ENCODE measurements at regions not wholly inside any gene's neighbourhood (a gene's known extent, or its start where the extent isn't known, plus 50 kb on each side); places are given as distances from the start of the nearest gene placed in this dataset.

DNA sequence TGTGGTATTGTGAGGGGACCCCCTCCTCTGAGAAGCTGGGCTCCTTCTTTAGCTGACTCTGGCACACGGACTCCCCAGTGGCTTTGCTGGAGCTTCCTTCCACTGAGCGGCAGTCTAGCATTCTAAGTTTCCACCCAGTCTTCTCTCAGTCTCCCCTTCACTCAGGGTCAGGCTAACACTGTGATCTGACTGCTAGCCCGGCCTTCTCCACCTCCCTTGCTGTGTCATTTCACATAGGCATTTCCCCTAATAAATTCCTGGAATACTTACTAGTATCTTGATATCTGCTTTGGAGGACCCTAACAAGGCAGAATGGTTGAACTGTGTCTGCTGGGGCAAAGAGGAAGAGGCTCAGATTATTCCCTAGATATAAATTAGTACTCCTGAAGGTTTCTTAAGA is 106.2 kb upstream of the THBS1 start:
- no peaks in the 10 kb centered on the region for H3K9me3 ChIP-seq (replicated peaks; ENCODE audit: control insufficient read depth, insufficient read depth, low read length)
- ChIA-PET CTCF (interaction anchor here (1.1 to 1.4 kb wide), 6 partner anchors 31 to 349 kb away, joined by 3 to 9 read pairs (median 3); partner anchors contain the start of gene THBS1), POLR2A (interaction anchor here (0.9 kb wide), 2 partner anchors 105 to 111 kb away, joined by 3 read pairs; no protein-coding TSS in a partner anchor)
- intact Hi-C loops (cut with micrococcal nuclease): loop anchor here (1.0 to 10.0 kb wide), 4 partner anchors 42 to 770 kb away; no protein-coding TSS in a partner anchor
- no peak overlapping the region for H3K4me2 ChIP-seq (ENCODE audit: insufficient read depth, low read length)
- peak; percentile 78 for DNase-seq (ENCODE audit: low read depth, low spot score)
- TF ChIP-seq, protein P1, sequence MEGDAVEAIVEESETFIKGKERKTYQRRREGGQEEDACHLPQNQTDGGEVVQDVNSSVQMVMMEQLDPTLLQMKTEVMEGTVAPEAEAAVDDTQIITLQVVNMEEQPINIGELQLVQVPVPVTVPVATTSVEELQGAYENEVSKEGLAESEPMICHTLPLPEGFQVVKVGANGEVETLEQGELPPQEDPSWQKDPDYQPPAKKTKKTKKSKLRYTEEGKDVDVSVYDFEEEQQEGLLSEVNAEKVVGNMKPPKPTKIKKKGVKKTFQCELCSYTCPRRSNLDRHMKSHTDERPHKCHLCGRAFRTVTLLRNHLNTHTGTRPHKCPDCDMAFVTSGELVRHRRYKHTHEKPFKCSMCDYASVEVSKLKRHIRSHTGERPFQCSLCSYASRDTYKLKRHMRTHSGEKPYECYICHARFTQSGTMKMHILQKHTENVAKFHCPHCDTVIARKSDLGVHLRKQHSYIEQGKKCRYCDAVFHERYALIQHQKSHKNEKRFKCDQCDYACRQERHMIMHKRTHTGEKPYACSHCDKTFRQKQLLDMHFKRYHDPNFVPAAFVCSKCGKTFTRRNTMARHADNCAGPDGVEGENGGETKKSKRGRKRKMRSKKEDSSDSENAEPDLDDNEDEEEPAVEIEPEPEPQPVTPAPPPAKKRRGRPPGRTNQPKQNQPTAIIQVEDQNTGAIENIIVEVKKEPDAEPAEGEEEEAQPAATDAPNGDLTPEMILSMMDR (IDR thresholded peaks at IDR 0.05; ENCODE audit: extremely low read depth in 1 of 2, insufficient read depth in 1 of 2, low read depth in 1 of 2, low read length in 2 of 2): peak in 1 of 2 donors; percentile 21
- TF ChIP-seq POLR2A (IDR thresholded peaks at IDR 0.05; ENCODE audit: low read depth, low read length) (no peak), POLR2AphosphoS5 (IDR thresholded peaks at IDR 0.05; ENCODE audit: insufficient read depth, low read depth, low read length) (peak; percentile 56), MAX (IDR thresholded peaks at IDR 0.05; ENCODE audit: insufficient read depth, insufficient read length) (no peak), EZH2 (IDR thresholded peaks at IDR 0.05; ENCODE audit: borderline replicate concordance, low read depth, low read length, severe bottlenecking) (no peak), GATA2 (IDR thresholded peaks at IDR 0.05; ENCODE audit: insufficient read depth, insufficient read length, low read depth, low read length) (peak; percentile 71), FOS (IDR thresholded peaks at IDR 0.05; ENCODE audit: borderline replicate concordance, insufficient read depth, low read length) (peak; percentile 39), MYC (IDR thresholded peaks at IDR 0.05; ENCODE audit: low read depth, low read length) (no peak), JUN (IDR thresholded peaks at IDR 0.05; ENCODE audit: borderline replicate concordance, insufficient read depth, insufficient read length, low read depth) (no peak)
- peak overlapping the region; percentile 35 for H3K9ac ChIP-seq (replicated peaks; ENCODE audit: extremely low read depth, insufficient read depth, low read length)
- H2AFZ ChIP-seq (ENCODE audit: low read depth, low read length): peak overlapping the region; percentile 79
- BruUV-seq (replicated peaks): no TSS peak
- no peak overlapping the region for H3K4me3 ChIP-seq (replicated peaks in 1 of 3; ENCODE audit: insufficient read depth in 1 of 3, low read depth in 1 of 3, low read length in 3 of 3)
- no peaks in the 10 kb centered on the region for H4K20me1 ChIP-seq (replicated peaks; ENCODE audit: control insufficient read depth, extremely low read depth, insufficient read depth, low read length)
- H3K27me3 ChIP-seq (ENCODE audit: control insufficient read depth in 2 of 2, insufficient read depth in 2 of 2, low read length in 2 of 2): no peaks in the 10 kb centered on the region
- no peaks in the 10 kb centered on the region for H3K36me3 ChIP-seq (ENCODE audit: control insufficient read depth in 2 of 2, extremely low read depth in 1 of 2, insufficient read depth in 2 of 2, low read length in 2 of 2)
- H3K79me2 ChIP-seq (ENCODE audit: control insufficient read depth, insufficient read depth, low read length): no peaks in the 10 kb centered on the region
- H3K9me1 ChIP-seq (replicated peaks; ENCODE audit: control insufficient read depth, extremely low read depth, insufficient read depth, low read length): no peaks in the 10 kb centered on the region
- peak; percentile 67 for FAIRE-seq
- H3K4me1 ChIP-seq (ENCODE audit: control insufficient read depth, extremely low read depth, insufficient read depth, low read length): peaks cover 14% of the 10 kb centered on the region
- dilution Hi-C loops (cut with MboI; ENCODE audit: extremely low pct_ligation_motif_present, low sequenced_read_pairs): no loop called here
- H3K27ac ChIP-seq (ENCODE audit: insufficient read depth, low read depth, low read length): peak overlapping the region; percentile 82

All from endothelial cell of umbilical vein (primary cell).